ENCODE measurements at regions not wholly inside any gene's neighbourhood (a gene's known extent, or its start where the extent isn't known, plus 50 kb on each side); places are given as distances from the start of the nearest gene placed in this dataset.
"Not testable (repeated sequence)": the region's sequence is repeated elsewhere in the genome, so short reads cannot be mapped to it uniquely, and the experiment has no call there.

DNA sequence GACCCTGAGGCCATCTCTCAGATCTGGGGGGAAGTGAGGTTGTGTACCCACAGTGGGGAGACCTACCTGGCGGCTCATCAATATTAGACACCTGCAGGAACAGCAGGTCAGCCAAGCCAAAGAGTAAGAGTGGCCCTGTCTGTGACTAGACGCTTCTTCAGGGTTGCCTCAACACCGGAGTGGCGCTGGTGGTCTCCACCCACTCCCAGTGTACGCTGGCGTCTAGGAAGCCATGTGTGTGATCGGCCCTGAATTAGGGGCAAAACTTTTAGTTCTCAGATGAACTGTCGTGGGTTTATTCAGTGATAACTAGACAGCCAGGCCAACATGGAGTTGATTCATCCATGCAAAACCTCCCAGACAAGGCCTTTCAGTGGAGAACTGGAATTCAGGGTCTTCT lies 229.3 kb upstream of the PLGLB2 start:
- FAIRE-seq, result not testable (repeated sequence)

DNA sequence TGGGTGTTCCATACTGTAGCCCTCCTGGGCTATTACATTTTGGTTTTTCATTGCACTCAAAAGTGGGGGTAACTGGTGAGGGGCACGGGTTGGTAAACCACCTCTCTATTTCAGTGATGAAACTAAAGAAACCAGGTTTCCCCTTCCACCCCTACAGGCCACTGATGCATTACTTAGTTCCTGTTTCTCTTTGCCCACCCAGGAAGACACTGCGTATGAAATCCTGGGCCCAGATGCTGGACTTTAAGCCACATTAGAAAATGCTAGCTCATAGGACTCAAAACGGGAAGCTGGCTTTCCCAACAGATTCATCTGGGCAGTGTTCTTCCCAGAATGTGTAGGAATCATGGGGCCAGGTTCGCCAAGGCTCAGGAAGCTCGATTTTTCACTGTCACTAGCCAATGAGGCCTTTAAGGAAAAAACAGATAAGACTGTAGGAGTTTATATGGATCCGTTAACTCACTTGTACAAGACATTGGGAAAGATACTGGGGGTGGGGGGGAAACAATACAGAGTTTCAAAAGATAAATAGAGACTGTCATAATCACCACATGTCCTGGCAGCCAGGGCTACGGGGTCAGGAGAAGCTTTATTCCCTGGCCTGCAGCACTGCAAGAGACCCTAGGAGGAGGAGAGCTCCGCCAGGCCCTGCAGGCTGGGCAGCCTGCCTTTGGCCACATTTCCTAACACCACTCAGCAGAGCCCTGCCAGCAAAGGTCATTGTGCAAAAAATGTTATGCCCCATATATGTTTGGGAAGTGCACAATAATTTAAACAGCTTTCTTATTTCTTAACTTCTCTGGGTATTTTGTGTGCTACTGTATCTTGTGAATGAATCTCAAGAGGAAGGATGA lies 228.5 kb upstream of the PLGLB2 start:
- not testable (repeated sequence) for FAIRE-seq

DNA sequence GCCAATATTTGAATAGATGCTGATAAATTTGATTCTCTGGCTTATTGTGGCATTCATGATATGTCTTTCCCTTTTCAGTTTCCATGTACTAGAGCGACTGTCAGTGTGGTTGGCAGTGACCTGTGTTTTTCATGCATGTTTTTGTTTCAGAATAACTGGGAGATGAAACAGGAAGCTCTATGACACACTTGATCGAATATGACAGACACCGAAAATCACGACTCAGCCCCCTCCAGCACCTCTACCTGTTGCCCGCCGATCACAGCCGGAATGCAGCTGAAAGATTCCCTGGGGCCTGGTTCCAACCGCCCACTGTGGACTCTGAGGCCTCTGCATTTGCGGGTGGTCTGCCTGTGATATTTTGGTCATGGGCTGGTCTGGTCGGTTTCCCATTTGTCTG lies 226.8 kb upstream of the PLGLB2 start:
- FAIRE-seq, result not testable (repeated sequence)

DNA sequence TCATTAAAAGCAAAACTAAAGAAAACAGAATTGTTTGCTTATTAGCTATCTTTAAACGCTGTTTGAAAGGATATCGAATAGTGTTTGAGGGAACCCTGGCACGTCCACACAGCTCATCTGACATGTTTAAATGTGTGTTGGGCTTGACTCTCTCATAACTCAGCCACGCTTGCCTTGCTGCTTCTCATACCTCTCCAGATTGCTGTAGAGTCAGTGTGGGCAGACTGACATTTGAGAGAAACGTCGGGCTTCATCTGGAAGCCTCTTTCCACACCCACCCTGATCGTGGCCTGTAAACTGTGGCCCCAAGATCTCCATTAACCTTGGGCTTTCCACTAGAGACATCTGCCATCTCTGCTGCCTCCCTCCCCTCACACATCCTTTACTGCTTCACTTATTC lies 226.4 kb upstream of the PLGLB2 start:
- FAIRE-seq, result not testable (repeated sequence)

DNA sequence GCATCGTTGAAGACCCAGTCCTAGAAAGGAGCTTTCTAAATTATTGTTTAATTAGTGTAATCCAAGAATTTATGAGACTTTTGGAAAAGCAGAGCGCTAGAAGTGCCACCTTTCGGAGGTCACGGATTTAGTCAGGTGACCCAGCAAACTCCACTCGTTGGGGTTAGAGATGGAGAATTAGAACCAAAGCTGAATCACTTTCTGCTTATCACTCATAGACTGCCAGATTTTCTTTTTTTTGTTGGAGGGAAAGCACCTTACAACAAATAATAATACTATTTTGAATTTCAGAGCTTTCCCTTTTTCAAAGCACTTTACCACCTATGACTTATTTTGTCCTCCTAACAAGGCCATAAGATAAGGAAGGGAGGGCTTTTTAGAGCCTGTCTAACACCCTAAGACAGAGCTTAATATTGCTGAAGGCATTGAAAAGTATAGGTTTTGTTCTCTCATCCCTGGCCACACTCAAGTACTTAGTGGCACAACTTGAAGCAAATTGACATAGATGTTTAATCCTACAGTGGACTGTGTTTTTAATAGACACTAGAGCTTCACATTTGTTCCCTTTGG lies 223.2 kb upstream of the PLGLB2 start:
- not testable (repeated sequence) for FAIRE-seq

DNA sequence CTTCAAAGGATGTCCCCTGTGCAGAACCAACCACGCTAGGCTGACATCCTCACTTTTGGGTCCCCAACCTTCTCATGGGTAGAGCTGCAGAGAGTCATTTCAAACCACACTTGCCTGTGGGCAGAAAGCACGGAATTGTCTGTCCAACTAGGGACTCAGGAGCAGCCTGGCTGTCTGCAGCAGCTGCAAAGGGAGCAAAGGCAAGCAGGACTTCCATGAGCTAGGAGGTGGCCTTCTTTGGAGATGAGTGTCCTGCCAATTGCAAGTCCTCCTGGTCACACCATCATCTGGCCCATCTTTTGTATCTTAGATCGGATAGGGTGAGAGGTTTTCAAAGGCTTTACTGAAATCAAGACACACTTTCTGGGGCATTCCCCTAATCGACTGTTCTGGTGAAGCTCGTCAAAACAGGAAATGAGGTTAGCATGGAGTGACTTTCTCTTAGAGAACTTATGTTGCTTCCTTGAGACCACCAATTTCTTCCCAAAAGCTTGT lies 222.3 kb upstream of the PLGLB2 start:
- not testable (repeated sequence) for FAIRE-seq

DNA sequence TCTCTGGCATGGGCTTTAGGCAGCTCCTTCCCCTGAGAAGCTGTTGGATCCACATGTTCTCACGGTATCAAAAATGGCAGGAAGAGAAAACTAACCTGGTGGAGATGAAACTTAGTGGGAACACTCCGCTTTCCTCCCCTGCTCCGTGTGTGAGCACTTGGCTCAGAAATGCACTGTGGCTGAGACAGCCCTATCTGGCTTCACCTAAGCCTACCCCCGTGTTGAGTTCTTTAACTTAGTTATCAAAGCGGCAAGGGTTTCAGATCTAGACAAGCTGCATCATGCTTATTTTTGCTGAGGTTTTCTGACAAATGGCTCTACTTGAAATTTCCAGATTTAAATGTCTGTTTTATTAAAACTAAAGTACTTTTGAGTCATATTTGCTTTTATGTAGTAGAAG lies 221.6 kb upstream of the PLGLB2 start:
- not testable (repeated sequence) for FAIRE-seq

DNA sequence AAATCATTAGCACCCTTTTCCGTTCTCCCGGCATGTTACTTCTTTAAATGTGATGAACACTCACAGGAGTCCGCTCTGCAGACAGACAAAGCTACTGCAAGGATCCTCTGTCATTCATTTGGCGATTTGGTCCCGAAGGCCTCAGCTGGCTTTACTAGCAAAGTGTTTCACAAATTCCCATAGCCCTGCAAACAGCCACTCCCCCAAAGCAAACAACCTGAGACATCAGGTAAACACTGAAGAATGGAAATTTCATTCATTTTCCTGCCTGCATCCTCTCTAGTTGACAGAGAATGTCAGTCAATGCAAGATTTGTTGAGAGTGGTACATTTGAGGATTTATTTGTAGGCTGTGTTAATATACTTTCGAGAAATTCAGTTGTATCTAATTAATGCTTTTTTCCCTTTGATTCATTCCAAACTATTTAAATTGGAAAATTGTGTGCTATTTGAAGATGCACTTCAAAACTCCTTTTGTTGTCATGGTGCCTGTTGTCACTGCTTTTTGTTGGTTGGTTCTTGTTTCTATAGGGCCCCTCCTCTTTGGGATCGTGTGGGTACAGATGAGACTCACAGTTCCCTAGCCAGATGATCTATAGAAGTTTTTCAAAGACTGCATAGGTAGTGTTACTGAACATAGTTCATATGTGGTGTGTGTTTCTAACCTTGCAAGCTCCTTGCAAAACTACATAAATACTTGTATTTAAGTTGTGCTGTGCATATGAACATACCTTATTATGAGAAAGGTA lies 215.7 kb upstream of the PLGLB2 start:
- FAIRE-seq, result not testable (repeated sequence)

DNA sequence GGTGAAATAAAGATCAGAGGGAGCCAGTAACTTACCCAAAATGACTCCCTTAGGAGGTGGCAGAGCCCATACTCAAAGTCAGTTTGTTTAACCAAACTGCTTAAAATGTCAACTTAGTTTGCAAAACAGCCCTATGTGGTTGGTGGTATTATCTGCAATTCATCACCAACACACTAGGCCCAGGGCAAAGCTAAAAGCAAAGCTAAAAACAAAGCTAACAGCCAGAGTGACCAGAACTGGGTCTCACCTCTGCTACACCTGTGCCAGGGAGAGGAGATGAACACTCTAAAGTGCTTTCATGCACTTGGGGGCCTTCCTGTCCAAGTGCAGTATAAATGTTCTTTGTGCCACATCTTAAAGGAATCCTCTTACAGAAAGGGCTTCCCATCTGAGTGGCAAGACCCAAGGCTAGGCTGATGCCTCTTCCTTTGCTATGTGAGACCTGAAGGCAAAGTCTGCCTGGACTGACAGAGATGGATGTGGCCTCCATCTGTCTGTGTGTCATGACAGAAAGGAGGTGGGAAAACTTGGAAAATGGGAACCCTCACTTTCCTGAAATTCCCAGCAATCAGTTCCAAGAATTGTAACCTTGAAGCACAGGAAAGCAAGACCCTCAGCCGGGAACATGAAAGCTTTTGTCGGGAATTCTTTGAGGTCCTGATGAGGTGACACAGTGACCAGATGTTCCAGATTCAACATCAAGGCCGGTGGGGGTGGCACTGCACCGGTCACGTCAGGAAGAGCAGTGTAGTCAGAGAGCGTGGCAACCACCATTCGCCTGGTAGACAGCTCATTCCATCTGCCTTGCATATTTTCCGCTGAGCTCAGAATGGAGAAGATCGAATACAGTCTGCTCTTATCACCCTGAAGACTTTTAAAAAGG lies 214.3 kb upstream of the PLGLB2 start:
- FAIRE-seq, result not testable (repeated sequence)

DNA sequence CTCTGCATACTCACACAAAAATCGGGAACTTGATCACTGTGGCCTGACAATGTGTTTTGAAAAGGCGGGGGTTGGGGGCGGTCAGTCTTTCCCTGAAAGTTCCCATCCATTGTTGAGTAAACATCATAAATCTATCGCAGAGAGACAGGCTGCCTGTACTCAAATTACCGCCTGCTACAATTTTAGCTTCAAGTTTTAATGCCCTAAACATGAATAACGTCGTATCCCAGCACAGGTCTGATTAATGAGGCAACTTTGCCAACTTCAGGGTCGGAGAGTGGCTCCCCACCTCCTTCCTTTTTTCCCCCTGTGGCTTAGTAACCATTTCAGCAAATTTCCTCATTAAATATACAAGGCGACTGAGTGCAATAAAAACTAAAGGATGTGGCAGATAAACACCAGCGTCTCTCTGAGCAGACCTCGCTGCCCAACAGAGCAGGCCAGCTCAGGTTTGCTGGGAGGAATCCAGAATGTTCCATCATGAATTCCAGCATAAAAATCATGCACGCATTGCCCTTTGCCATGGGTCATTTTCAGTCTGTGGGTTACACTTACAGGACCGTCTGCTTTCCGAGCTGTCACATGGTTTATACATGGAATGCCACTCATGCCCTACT lies 213.5 kb upstream of the PLGLB2 start:
- not testable (repeated sequence) for FAIRE-seq

DNA sequence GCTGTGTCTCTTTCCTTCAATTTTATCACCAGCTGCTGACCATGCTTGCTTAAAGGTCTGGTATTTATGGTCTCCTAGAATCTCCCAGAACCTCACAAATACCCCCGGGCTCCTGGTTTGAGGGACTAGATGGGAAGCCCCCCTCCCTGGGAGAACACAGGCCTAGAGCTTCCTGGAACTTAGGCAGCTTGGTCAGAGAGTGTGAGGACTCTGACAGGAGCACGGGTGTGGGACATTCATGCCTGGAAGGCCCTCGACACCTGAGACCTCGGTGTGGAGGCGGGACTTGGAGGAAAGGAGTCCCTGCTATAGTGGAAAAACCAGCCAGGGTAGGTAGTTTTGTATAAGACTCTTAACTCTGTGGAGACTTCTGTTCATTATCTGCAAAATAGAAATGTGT lies 211.5 kb upstream of the PLGLB2 start:
- FAIRE-seq, result not testable (repeated sequence)

DNA sequence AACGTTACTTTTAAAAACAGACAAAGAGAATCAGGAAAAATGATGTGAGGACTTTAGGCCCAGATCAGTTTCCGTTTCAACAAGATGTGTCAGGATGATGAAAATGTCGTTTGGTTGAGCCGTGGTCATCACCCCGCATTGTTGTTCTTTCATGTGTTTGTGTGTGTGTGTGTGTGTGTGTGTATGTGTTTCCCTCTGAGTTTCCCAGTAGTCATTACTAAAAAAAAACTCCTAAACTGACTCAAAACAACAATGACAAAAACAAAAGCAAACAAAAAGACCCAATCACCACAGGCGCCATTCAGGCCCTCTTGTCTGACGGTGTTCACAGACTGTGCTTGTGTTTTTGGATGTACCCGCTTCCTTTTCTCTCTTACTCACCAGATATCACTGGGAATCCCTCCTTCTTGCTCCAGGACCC lies 210.6 kb upstream of the PLGLB2 start:
- FAIRE-seq, result not testable (repeated sequence)

DNA sequence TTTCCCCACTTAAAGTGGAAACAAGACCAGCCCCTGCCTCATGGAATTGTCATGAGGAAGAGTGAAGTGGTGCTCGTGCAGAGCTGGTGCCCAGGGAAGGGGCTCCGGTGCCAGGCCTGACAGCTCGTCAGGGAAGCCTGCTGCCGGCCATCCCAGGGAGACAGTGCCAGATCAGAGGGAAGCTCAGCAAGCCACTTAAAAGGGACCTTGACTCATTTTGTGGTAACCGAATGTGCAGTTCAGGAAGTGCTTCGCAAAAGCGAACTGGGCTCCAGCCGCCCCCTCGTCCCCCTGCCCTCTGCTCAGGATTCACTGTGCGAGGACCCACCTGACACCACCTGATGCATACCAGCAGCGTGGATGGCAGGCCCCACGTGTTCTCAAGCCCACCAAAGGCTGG lies 209.6 kb upstream of the PLGLB2 start:
- not testable (repeated sequence) for FAIRE-seq

DNA sequence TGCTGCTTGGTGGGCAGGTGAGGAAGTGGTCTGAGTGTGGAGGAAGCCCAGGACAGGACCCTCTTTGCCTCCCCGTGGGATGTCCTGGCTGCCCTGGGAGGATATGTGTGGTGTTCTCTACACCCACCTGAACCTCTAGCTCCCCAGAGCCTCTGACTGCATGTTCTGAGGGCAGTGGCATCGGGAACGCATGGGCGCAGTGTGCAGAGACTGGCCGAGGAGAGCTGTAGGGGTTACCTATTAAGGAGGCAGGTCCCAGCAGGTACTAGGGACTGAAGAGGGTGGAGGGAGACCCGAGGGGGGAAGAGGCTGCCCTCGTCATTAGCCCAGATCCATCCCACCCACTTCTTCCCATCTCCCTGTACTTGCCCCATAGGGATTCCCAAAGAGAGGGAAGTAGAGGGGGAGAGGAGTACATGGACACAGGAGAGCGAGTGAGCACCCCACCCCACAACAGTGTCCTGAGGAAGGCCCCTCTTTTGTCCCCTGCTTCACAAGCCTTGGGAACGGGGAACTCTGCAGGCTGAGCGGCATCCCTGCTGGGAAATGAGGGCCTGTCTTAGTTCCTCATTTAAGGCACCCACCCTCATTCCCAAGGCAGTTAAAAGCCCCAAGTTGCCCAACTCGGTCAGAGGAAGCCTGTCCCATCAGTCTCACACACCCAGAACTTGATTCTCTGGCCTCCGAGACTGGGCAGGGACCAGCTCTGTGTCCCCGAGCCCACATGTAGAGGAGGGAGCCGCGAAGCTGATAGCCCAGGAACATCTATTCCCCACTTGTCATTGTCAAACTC lies 208.5 kb upstream of the PLGLB2 start:
- FAIRE-seq, result not testable (repeated sequence)

DNA sequence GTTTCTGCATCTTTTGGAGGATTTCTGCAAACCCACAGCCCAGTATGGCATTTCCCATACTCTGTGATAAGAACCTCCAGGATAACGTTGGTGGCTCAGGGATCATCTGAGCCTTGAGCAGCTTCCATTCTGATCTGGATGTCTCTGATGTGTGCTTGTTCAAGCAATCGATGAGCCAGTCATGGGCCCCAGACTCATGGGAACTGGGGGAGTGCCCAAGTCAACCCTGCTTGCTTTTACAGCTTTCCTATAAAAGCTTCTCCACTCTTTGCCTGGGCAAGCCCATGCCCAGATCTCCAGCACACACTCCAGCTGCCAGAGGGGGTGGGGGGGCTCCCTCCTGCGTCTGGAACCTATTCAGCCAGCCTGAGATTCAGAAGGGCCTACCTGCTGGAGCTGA lies 207.6 kb upstream of the PLGLB2 start:
- FAIRE-seq, result not testable (repeated sequence)

DNA sequence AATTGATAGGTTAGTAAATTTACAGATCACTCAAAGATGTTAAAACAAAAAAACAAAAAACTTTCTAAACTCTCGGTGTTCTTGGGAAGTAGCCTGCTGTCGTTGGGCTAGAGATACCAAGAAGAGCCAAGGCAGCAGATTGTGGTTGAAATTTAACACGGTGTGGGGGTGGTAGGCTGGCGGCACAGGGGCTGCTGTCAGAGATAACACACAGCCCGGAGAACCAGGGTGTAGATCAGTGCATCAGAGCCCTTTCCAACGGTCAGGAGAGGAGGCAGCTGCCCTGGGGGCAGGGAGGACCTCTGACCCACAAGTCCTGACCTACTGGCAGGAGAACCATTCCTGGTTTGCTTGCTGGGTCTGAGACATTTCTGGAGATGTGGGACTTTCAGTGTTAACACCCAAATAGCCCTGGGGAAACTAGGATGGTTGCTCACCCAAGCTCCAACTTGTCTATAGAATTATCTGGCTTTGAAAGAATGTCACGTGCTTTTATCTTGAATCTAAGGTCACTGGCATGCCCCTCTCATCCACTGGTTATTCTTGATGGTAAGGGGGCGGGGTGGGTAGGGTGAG lies 205.2 kb upstream of the PLGLB2 start:
- not testable (repeated sequence) for FAIRE-seq

DNA sequence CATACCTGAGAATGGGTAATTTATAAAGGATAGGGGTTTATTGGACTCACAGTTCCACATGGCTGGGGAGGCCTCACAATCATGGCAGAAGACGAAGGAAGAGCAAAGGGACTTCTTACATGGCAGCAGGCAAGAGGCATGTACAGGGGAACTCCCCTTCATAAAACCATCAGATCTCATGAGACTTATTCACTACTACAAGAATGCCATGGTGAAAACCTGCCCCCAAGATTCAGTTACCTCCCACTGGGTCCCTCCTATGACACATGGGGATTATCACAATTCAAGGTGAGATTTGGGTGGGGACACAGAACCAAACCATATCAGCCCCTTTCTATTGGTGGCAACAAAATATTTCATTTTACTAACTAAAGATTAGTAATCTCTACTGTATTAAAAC lies 204.1 kb upstream of the PLGLB2 start:
- FAIRE-seq, result not testable (repeated sequence)

DNA sequence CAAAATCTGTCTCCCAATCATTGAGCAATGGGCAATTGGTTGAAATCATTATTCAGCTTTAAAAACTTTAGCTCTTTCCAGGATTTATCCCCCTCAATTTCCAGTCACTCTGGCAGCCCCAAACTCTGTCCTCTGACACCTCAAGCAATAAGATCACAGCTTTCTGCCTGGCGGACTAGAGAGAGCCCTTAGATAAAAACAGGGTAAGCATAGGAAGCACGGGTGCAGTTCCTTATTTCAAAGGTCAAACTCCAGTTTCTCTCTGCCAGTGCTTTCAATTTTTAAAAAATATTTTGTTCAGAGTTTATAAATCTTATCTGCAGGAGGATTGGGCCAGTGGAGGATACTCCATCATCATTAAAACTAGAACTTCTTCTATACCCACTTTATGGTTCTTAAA lies 200.8 kb upstream of the PLGLB2 start:
- FAIRE-seq, result not testable (repeated sequence)

DNA sequence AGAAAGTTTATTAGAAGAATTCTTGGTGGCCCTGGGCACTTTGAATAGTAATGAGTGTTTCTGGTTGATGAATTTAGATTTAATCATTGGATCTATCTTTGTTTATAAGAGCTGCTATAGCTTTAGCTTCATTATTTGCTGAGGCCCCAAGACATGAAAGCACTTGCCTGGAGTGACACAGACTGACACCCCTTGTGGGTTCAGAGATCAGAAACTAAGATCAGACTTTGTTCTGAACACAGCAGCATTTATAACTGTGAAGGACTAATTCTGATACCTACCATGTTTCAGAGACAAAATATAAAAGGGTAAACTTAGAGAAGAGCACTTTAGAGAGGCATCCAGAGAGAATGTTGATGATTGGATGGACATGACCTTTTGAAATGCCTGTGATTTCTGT lies 199.9 kb upstream of the PLGLB2 start:
- FAIRE-seq, result not testable (repeated sequence)
